OCI-LY7 (cell line): ENCODE measurements at regions not wholly inside any gene's neighbourhood (a gene's known extent, or its start where the extent isn't known, plus 50 kb on each side); places are given as distances from the start of the nearest gene placed in this dataset.

Source experiments
- CTCF ChIP-seq: fragments of 200-600 bp; sonication (generic); conservative IDR thresholded peaks from 2 replicates; pipeline ENCODE4 v1.5.1; 2014; ENCODE audit warnings: mild to moderate bottlenecking, antibody characterized with exemption, low read length, moderate library complexity, mixed read lengths
- EZH2phosphoT487 ChIP-seq: fragments of 200-600 bp; sonication (generic); IDR thresholded peaks from 2 replicates; pipeline ENCODE4 v1.6.1; 2018; ENCODE audit warnings: low read depth, borderline replicate concordance, mild to moderate bottlenecking, mixed run types, antibody characterized with exemption, low read length, moderate library complexity, mixed read lengths

GRCh38 chr7:39896840-39897239 is 53.2 kb upstream of the CDK13 start:
- no peak for TF ChIP-seq EZH2phosphoT487
- TF ChIP-seq CTCF = no peak
